Stimulated activated naive CD4-positive, alpha-beta T cell (primary cell): ENCODE measurements at regions not wholly inside any gene's neighbourhood (a gene's known extent, or its start where the extent isn't known, plus 50 kb on each side); places are given as distances from the start of the nearest gene placed in this dataset.

Experiments
- DNase-seq, 6 experiments: peaks; one replicate each; lab custom pipeline; 2025; lab: John Stamatoyannopoulos, UW

DNA sequence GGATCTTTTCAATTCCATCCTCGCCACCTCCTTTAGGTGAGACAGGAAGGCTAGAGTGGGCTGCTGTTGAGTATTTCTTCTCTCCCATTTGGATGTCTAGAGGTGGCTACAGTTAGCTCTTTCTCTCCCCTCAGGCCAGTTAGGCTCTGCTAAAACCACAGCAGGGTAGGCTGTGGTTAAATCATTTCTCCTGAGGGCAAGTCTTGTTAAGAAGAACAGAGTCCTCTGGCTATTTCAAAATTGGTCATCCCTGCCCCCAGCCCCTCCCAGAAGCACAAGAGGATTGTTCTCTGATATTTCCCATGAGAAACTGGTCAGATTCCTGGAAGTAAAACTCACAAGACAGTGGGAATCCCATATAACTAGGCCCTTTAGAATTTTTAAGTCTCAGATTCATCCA lies 1359.5 kb downstream of the TECRL start:
- DNase-seq, result no peak

DNA sequence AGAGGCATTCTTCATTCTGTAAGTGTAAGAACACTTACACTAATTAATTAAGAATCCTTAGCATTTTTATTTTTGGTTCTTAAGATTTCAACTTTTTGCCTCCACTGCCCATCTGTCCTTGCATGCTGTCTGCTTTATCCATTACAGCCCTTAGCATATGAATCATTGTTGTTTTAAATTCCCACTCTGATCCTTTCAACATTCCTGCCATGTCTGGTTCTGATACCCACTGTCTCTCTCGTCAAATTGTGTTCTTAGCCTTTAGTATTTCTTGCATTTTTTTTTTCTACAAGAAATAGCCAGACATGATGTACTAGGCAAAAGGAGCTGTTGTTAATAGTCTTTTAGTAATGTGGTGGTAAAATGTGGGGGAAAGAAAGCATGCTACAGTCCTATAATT lies 1360.0 kb downstream of the TECRL start:
- DNase-seq, result no peak

DNA sequence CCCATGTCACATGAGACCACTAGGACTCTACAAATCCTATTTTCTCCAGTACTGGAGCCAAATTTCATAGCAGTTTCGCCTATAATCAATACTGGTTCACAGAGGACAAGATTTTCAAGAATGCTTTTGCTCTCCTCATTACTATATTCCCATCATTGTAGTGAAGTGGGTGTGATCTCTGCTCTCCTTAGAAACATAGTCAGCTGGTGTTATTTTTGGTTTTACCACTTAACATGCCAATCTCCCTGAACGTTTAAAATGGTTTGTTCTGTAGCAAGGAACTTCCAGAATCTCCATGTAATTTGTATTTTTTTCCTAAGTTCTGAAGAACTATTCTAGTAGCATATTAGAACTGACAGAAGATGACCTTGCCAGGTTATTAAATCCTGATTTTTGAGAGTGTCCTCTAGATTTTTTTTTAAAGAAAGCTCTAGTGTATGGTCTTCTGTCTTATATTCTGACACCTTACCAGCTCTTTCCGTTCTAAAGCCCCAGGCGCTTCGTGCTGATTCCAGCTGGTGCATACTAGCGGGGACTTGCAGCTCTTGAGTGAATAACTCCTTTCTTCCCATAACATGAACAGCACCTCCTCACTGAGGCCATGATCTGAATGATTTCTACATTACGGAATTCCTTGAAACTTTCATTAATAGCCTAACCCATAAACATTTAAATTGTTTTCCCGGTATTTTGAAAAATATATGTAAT lies 1372.9 kb downstream of the TECRL start:
- no peak for DNase-seq

DNA sequence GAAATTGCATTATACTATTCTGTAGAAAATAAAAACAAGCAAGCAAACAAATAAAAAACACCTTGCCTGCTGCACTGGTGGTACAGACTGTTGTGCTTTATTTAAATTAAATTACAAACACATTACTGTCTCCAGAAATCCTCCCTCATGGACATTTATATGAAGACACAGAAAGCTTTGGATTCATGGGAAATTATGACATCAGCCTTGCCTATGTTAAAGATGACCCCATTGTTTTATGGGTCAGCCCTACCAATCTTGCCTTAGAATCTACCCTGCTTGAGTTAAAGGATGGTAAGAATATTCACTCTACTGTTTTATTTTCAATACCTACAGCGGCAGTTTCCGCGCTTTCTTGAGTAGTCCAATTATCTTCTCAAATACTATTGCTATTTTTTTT lies 1379.9 kb downstream of the TECRL start:
- DNase-seq, result no peak

DNA sequence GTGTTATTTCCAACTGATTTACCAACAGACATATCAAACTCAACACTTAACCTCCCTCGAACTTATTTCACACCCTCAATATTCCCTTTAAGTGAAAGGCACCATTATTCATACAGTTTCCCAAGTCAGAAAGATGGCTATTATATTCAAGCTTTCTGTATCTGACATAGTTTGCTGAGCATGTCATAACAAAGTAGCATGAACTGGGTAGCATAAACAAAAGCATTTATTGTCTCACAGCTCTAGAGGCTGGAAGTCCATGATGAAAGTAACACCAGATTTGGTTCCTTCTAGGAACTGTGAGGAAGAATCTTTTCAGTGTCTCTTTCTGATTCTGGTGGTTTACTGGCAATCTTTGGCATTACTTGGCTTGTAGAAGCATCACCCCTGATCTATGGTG lies 1388.6 kb downstream of the TECRL start:
- DNase-seq, result no peak

DNA sequence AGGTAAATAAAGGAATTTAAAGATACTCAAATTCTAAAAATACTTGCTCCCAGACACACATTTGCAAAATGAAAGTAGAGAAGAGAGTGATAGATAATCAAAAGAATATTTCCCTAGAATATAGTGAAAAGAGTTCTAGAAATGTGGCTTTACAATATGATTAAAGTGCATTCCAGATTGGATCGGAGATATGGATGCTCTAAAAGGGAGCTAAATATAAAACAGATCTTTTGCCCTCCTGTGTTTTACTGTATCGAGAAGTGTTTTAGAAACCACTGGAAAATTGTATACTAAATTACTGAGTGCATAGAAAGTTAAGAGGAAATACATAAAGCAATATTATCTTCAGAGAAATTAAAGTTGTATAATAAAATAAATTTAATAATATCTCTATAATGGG lies 1392.0 kb downstream of the TECRL start:
- no peak for DNase-seq

DNA sequence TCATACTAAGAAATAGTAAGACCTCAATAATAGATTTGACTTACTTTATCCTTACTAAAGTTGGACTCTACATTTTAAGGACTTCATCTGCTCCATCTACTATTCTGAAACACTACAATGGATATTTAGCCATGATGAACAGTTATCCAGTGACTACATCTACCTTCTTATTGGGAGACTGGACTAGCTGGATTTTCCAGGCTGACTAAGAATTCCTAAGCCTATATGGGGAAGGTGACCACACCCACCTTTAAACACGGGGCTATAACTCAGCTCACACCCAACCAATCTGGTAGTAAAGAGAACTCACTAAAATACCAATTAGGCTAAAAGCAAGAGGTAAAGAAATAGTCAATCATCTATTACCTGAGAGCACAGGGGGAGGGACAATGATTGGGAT lies 1438.4 kb downstream of the TECRL start:
- no peak for DNase-seq

DNA sequence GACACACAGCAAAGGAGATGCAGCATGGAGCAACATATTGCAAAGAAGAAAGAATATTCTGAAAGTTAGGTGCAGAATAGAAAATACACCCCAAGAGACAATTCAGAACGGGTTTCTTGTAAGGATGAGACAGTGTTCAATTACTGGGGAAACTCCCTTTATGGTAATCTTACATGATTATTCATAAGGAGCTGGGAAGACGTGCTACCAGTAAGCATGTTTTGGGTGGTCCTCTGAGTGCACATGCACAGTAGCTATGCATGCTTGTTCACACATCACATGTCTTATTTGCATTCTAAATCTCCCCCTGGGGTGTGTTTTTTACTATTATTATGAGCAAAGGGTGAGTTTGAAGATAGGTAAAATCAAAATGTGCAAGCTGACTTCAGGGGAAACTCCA lies 1448.8 kb downstream of the TECRL start:
- no peak for DNase-seq

- no peak for DNase-seq
Measured at GRCh38 chr4:62953752-62954151, 1455.5 kb downstream of the TECRL start.

- DNase-seq, result no peak
Measured at GRCh38 chr4:62952366-62952765, 1456.9 kb downstream of the TECRL start.

- DNase-seq, result no peak
Measured at GRCh38 chr4:62948108-62948507, 1461.1 kb downstream of the TECRL start.

- DNase-seq, result no peak
Measured at GRCh38 chr4:62940229-62940628, 1469.0 kb downstream of the TECRL start.

DNA sequence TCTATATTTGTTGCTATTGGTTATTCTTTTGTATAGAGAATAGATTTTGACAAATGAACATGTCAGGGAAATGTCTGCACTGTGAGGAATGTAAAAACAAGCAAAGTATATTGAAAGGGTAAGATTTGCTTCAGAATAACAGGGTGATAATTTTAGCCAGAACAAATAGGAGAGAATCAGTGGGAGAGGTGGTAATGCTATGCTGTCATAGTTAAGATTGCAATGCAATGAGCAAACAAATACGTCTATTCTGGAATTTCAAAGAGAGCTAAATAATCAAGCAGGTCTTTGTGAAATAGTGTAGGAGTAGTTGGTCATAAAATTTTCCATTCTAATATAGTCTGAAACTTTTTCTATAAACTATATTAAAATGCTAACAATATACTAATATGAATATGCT lies 1478.4 kb downstream of the TECRL start:
- DNase-seq, result no peak

DNA sequence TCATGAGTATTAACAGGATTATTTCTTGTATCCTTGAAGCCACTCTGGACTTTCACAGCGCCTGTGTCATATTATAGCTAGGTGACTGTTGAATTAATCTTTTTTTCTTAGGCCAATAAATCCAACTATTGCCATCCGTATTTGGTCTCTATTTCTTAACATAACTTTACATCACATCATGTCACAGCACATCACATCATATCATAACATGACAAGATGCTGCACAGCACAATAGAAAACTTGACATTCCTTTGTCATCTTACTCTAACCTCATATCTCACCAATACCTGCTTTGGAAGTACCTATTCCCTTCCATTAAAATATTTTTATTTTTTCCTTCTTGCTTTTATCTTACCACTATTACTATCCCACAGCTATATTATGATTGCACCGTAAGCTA lies 1480.8 kb downstream of the TECRL start:
- DNase-seq, result no peak

DNA sequence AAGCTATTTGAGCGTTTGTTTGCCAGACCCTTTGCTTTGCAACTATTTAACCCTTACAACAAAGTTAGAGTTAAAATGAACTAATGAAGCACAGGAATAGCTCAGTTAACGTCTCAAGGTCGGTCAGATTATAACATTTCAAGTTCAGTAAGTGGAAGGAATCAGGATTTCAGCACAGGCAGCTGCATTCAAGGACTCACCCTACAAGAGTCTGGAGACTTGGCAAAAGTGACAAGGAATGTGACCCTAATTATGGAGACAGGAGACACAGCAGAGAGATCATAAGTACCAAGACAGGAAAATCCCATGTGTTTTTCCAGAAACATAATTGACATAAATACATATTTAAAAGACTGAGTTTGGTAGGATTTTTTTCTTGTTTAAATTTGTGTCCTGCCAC lies 1481.7 kb downstream of the TECRL start:
- DNase-seq, result no peak

DNA sequence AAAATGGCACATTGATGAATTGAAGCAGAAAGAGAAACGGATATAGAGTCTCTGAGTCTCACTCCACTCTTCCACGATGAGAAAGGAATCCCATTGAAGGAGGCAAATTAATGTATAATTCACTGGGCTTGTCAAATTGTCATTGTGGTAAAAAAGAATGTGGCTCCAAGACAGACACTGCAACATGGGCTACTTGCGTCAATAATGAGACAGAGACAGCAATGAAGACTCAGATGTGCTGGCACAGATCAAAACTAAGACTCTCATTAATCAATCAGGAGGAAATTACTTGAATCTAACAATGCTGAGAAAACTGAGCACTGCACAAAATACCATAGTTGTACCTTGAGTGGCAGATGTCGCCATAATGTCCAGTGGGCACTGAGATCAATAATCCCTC lies 1485.5 kb downstream of the TECRL start:
- DNase-seq, result no peak

DNA sequence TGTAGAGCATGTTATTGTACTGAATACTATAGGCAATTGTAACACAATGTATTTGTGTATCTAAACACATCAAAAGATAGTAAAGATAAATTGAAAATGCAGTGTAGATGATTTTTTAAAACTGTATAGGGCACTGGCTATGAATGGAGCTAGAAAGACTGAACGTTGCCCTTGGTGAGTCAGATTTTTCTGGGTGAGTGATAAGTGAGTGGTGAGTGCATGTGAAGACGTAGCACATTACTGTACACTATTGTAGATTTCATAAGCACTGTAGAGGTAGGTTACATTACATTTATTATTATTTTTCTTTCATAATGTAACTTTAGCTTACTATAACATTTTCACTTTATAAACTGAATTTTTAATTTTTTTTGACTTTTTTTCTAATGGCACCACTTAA lies 1491.6 kb downstream of the TECRL start:
- DNase-seq, result no peak

GRCh38 chr4:62914758-62915157 lies 1494.5 kb downstream of the TECRL start:
- DNase-seq, result no peak

DNA sequence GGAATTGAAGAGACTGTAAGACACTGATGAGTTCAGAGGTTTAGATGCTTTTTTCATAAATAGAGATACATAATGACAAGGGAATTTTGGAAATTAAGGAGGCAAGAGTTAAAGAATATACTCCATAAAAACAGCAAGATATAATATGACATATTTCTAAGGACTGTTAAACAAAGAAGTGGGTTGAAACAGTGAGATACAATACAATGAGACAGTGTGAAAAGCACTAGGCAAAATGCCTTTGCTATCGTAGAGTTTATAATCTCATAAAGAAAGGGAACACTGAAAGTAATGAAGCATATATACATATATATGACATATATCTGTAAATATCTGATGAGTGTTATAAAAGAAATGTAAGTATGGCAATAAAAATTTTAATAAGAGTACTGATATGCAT lies 1496.2 kb downstream of the TECRL start:
- DNase-seq, result no peak

- no peak for DNase-seq
Measured at GRCh38 chr4:62912531-62912930, 1496.7 kb downstream of the TECRL start.

- no peak for DNase-seq
Measured at GRCh38 chr4:62909238-62909637, 1500.0 kb downstream of the TECRL start.

- no peak for DNase-seq
Measured at GRCh38 chr4:62901101-62901500, 1508.1 kb downstream of the TECRL start.

DNA sequence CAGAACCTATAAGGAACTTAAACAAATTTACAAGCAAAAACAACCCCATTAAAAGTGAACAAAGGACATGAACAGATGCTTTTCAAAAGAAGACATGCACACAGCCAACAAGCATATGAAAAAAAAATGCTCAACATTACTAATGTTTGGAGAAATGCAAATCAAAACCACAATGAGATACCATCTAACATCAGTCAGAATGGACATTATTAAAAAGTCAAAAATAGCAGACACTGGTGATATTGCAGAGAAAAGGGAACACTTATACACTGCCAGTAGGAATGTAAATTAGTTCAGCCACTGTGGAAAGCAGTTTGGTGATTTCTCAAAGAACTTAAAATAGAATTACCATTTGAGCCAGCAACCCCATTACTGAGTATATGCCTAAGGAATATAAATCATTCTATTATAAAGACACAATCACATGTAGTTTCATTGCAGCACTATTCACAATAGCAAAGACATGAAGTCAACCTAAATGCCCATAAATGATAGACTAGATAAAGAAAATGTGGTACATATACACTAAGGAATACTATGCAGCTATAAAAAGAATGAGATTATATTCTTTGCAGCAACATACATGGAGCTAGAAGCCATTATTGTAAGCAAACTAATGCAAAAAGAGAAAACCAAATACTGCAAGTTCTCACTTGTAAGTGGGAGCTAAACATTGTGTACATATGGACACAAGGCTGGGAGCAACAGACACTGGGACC lies 1509.4 kb downstream of the TECRL start:
- no peak for DNase-seq

- no peak for DNase-seq
Measured at GRCh38 chr4:62898115-62898514, 1511.1 kb downstream of the TECRL start.
